HEK293T (cell line): ENCODE measurements at regions not wholly inside any gene's neighbourhood (a gene's known extent, or its start where the extent isn't known, plus 50 kb on each side); places are given as distances from the start of the nearest gene placed in this dataset.
"Not testable (repeated sequence)": the region's sequence is repeated elsewhere in the genome, so short reads cannot be mapped to it uniquely, and the experiment has no call there.

Source experiments
- CTCF ChIA-PET: fragments of 350-600 bp; formaldehyde crosslinking; extraction: SDS; loops from one replicate; lab custom pipeline; 2021; ENCODE audit warnings: antibody characterized with exemption, inconsistent platforms; lab: Yijun Ruan, JAX
- POLR2A ChIA-PET: fragments of 350-600 bp; formaldehyde crosslinking; extraction: SDS; loops from one replicate; lab custom pipeline; 2020; ENCODE audit warnings: antibody characterized with exemption, inconsistent platforms; lab: Yijun Ruan, JAX
- DNase-seq: peaks from one replicate; pipeline ENCODE4 v3.0.0; 2012; ENCODE audit warnings: mixed read lengths; ENCODE audit errors: extremely low spot score
- ARNT ChIP-seq: fragments of 450-650 bp; IDR thresholded peaks from 2 replicates; pipeline ENCODE4 v1.6.1; 2017; ENCODE audit warnings: mild to moderate bottlenecking
- BHLHE40 ChIP-seq: fragments of 450-650 bp; IDR thresholded peaks from 2 replicates; pipeline ENCODE4 v1.6.1; 2016; ENCODE audit warnings: mild to moderate bottlenecking, moderate library complexity, borderline replicate concordance
- CTBP1 ChIP-seq: fragments of 450-650 bp; IDR thresholded peaks from 2 replicates; pipeline ENCODE4 v1.6.1; 2016; ENCODE audit warnings: borderline replicate concordance
- ELF4 ChIP-seq: fragments of 450-650 bp; IDR thresholded peaks from 2 replicates; pipeline ENCODE4 v1.6.1; 2017; ENCODE audit warnings: antibody characterized with exemption
- FOXA1 ChIP-seq: fragments of 450-650 bp; IDR thresholded peaks from 2 replicates; pipeline ENCODE4 v1.6.1; 2016; ENCODE audit warnings: mild to moderate bottlenecking
- FOXK2 ChIP-seq: fragments of 450-650 bp; IDR thresholded peaks from 2 replicates; pipeline ENCODE4 v1.6.1; 2016; ENCODE audit warnings: mild to moderate bottlenecking
- FOXM1 ChIP-seq: fragments of 450-650 bp; IDR thresholded peaks from 2 replicates; pipeline ENCODE4 v1.6.1; 2017; ENCODE audit warnings: mild to moderate bottlenecking, borderline replicate concordance
- HDGF ChIP-seq: fragments of 450-650 bp; IDR thresholded peaks from 2 replicates; pipeline ENCODE4 v1.6.1; 2017; ENCODE audit warnings: antibody characterized with exemption, borderline replicate concordance
- L3MBTL2 ChIP-seq: fragments of 450-650 bp; conservative IDR thresholded peaks from 2 replicates; pipeline ENCODE4 v1.6.1; 2016; ENCODE audit warnings: mild to moderate bottlenecking
- LEF1 ChIP-seq: fragments of 450-650 bp; IDR thresholded peaks from 2 replicates; pipeline ENCODE4 v1.6.1; 2017; ENCODE audit warnings: mild to moderate bottlenecking, borderline replicate concordance
- NFRKB ChIP-seq: fragments of 450-650 bp; IDR thresholded peaks from 2 replicates; pipeline ENCODE4 v1.6.1; 2016; ENCODE audit warnings: mild to moderate bottlenecking, moderate library complexity
- SP1 ChIP-seq: fragments of 450-650 bp; IDR thresholded peaks from 2 replicates; pipeline ENCODE4 v1.6.1; 2017
- SUZ12 ChIP-seq: fragments of 450-650 bp; IDR thresholded peaks from 2 replicates; pipeline ENCODE4 v1.6.1; 2016; ENCODE audit warnings: mild to moderate bottlenecking
- TARDBP ChIP-seq: fragments of 450-650 bp; IDR thresholded peaks from 2 replicates; pipeline ENCODE4 v1.6.1; 2016
- ZNF384 ChIP-seq: fragments of 450-650 bp; IDR thresholded peaks from 2 replicates; pipeline ENCODE4 v1.6.1; 2016
- TF ChIP-seq, protein P1 (sequence below): fragments of 450-650 bp; IDR thresholded peaks from 2 replicates; pipeline ENCODE4 v1.6.1; 2016

GRCh38 chr5:152644029-152644728 lies 239.1 kb upstream of the NMUR2 start:
- DNase-seq: no peak
- TF ChIP-seq LEF1: no peak
- no peak for TF ChIP-seq FOXM1
- TF ChIP-seq L3MBTL2: no peak
- TF ChIP-seq, protein P1, sequence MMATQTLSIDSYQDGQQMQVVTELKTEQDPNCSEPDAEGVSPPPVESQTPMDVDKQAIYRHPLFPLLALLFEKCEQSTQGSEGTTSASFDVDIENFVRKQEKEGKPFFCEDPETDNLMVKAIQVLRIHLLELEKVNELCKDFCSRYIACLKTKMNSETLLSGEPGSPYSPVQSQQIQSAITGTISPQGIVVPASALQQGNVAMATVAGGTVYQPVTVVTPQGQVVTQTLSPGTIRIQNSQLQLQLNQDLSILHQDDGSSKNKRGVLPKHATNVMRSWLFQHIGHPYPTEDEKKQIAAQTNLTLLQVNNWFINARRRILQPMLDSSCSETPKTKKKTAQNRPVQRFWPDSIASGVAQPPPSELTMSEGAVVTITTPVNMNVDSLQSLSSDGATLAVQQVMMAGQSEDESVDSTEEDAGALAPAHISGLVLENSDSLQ: no peak
- TF ChIP-seq TARDBP: no peak
- TF ChIP-seq BHLHE40: no peak
- no peak for TF ChIP-seq FOXK2
- TF ChIP-seq ZNF384: no peak
- no peak for TF ChIP-seq NFRKB
- TF ChIP-seq ARNT: no peak
- no peak for TF ChIP-seq SP1
- no peak for TF ChIP-seq ELF4
- TF ChIP-seq SUZ12: no peak
- TF ChIP-seq CTBP1: no peak
- TF ChIP-seq FOXA1: no peak
- no peak for TF ChIP-seq HDGF
- POLR2A ChIA-PET: no interaction called here
- CTCF ChIA-PET: no interaction called here

DNA sequence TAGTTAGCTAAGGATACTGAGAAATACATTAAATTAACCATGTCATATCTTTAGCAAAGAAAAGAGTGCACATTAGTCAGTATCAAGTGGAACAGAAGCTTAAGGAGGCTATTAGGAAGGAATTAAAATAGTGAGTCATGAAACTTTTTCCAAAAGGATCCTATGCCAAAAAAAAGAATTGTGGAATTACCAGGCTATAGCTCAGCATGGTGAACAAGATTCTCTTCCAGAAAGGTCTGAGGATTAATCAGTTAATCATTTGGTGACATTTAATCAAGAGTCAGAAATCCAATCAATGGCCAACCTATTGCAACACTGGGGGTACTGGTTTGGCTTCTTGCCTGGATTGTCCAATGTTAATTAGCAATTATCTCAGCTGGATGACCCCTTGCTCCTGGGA lies 244.5 kb upstream of the NMUR2 start:
- no peak for DNase-seq
- TF ChIP-seq FOXA1 (no peak), ARNT (no peak)
- TF ChIP-seq, protein P1: no peak
- CTCF ChIA-PET: interaction anchor here (0.7 kb wide), 1 partner anchor 10 kb away, joined by 5 read pairs; no protein-coding TSS in a partner anchor
- POLR2A ChIA-PET: no interaction called here

DNA sequence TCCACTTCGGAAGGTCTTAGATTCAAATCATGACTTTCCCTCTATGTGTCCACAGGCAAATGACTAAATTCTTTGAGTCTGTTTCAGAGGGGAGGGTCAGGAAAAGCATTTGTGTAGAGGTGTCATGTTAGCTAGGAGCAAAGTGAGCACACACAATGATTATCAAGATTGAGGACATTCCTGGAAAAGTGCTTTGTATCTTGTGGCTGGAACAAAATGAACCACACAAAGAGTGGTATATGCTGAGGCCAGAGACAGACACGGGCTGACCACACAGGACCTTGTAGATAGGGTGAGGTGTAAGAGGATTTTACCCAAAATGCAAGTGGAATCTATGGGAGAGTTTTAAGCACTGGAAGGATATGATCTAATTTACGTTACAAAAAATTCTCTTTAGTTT lies 245.3 kb upstream of the NMUR2 start:
- DNase-seq: no peak
- TF ChIP-seq HDGF (no peak), L3MBTL2 (no peak), ZNF384 (no peak)
- CTCF ChIA-PET: no interaction called here
- POLR2A ChIA-PET: no interaction called here

- CTCF ChIA-PET: interaction anchor here (0.6 kb wide), 2 partner anchors 10 to 295 kb away, joined by 3 to 5 read pairs; no protein-coding TSS in a partner anchor
- DNase-seq, POLR2A ChIA-PET: not testable (repeated sequence)
These were observed 254.4 kb upstream of the NMUR2 start for GRCh38 chr5:152659470-152659869.

DNA sequence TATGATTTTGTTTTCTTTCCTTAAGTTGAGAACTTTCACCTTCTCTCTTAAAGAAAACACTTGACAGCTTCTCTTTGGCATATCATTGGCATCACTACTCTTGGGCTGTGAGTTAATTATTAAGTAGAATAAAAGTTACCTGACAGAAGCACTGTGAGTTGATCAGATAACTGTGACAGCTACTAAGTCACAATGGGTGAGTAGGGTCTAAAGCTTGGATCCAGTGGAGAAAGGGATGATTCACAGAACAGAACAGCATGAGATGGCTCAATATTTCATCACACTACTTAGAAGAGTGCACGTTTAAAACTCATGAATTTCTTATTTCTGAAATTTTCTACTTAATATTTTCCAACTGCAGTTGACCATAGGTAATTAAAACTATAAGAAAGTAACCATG lies 268.5 kb upstream of the NMUR2 start:
- no peak for TF ChIP-seq HDGF
- TF ChIP-seq, protein P1: no peak
- TF ChIP-seq TARDBP: no peak
- TF ChIP-seq L3MBTL2: no peak
- TF ChIP-seq FOXM1: no peak
- no peak for TF ChIP-seq SUZ12
- no peak for TF ChIP-seq LEF1
- TF ChIP-seq BHLHE40: no peak
- no peak for TF ChIP-seq ELF4
- no peak for TF ChIP-seq SP1
- TF ChIP-seq NFRKB: no peak
- TF ChIP-seq CTBP1: no peak
- TF ChIP-seq ARNT: no peak
- no peak for TF ChIP-seq FOXA1
- TF ChIP-seq ZNF384: no peak
- no peak for TF ChIP-seq FOXK2
- DNase-seq: no peak
- POLR2A ChIA-PET: no interaction called here
- CTCF ChIA-PET: no interaction called here

- DNase-seq: no peak
- ChIA-PET CTCF (no interaction called here), POLR2A (no interaction called here)
- no peak for TF ChIP-seq ARNT
- no peak for TF ChIP-seq SUZ12
- TF ChIP-seq FOXM1: no peak
- TF ChIP-seq, protein P1: no peak
- no peak for TF ChIP-seq HDGF
- TF ChIP-seq LEF1: no peak
- no peak for TF ChIP-seq SP1
- TF ChIP-seq TARDBP: no peak
These were observed 269.3 kb upstream of the NMUR2 start for GRCh38 chr5:152674403-152674802.
